Hepatocyte (in vitro differentiated cells): ENCODE measurements at regions not wholly inside any gene's neighbourhood (a gene's known extent, or its start where the extent isn't known, plus 50 kb on each side); places are given as distances from the start of the nearest gene placed in this dataset.

Experiments used
- DNase-seq: peaks from one replicate; pipeline ENCODE4 v3.0.0-alpha.2; 2016; ENCODE audit warnings: low spot score
- H2AFZ ChIP-seq: fragments of 200-600 bp; sonication (generic); 2 replicates; pipeline ENCODE4 v1.6.0; 2016; ENCODE audit warnings: antibody characterized with exemption, mild to moderate bottlenecking
- H3K27ac ChIP-seq: fragments of 200-600 bp; sonication (generic); 2 replicates; pipeline ENCODE4 v1.5.1; 2016; ENCODE audit warnings: mild to moderate bottlenecking
- H3K27me3 ChIP-seq: fragments of 200-600 bp; sonication (generic); 2 replicates; pipeline ENCODE4 v1.6.1; 2016
- H3K36me3 ChIP-seq: fragments of 200-600 bp; sonication (generic); replicated peaks from 2 replicates; pipeline ENCODE4 v1.5.1; 2016; ENCODE audit warnings: low read depth; ENCODE audit not compliant: insufficient read depth
- H3K4me1 ChIP-seq: fragments of 200-600 bp; sonication (generic); 2 replicates; pipeline ENCODE4 v1.5.1; 2016; ENCODE audit warnings: mild to moderate bottlenecking, moderate library complexity; ENCODE audit not compliant: insufficient read depth
- H3K4me2 ChIP-seq: fragments of 200-600 bp; sonication (generic); 2 replicates; pipeline ENCODE4 v1.6.0; 2016
- H3K4me3 ChIP-seq: fragments of 200-600 bp; sonication (generic); 2 replicates; pipeline ENCODE4 v1.5.1; 2016; ENCODE audit warnings: mild to moderate bottlenecking
- H3K79me2 ChIP-seq: fragments of 200-600 bp; sonication (generic); 2 replicates; pipeline ENCODE4 v1.6.0; 2017; ENCODE audit warnings: mild to moderate bottlenecking
- H3K9me2 ChIP-seq: fragments of 200-600 bp; sonication (generic); replicated peaks from 2 replicates; pipeline ENCODE4 v1.6.0; 2017; ENCODE audit warnings: mild to moderate bottlenecking; ENCODE audit not compliant: insufficient read depth
- H3K9me3 ChIP-seq: fragments of 200-600 bp; sonication (generic); 2 replicates; pipeline ENCODE4 v1.5.1; 2016; ENCODE audit warnings: low read depth, mild to moderate bottlenecking
- H4K20me1 ChIP-seq: fragments of 200-600 bp; sonication (generic); 2 replicates; pipeline ENCODE4 v1.6.0; 2016; ENCODE audit warnings: mild to moderate bottlenecking; ENCODE audit not compliant: insufficient read depth, poor library complexity, severe bottlenecking
- CTCF ChIP-seq: fragments of 200-600 bp; sonication (generic); IDR thresholded peaks from 2 replicates; pipeline ENCODE4 v1.5.1; 2016; ENCODE audit warnings: antibody characterized with exemption, mild to moderate bottlenecking; ENCODE audit not compliant: poor library complexity
- EZH2 ChIP-seq: fragments of 200-600 bp; sonication (generic); IDR thresholded peaks from 2 replicates; pipeline ENCODE4 v1.6.1; 2016; ENCODE audit warnings: antibody characterized with exemption, mild to moderate bottlenecking, borderline replicate concordance
- EZH2phosphoT487 ChIP-seq: fragments of 200-600 bp; sonication (generic); IDR thresholded peaks from one replicate; pipeline ENCODE4 v1.6.1; 2018; ENCODE audit warnings: antibody characterized with exemption, mild to moderate bottlenecking, low read depth, moderate library complexity; ENCODE audit not compliant: unreplicated experiment, severe bottlenecking
- WGBS: methylation state at CpG from one replicate; pipeline ENCODE4 v1.1.6; 2016; ENCODE audit warnings: low lambda C conversion rate; ENCODE audit errors: missing lambda C conversion rate; 5-methylcytosine and 5-hydroxymethylcytosine counted together

- 90% methylated on average over 4 of the region's 4 CpGs for WGBS
- H3K4me3 ChIP-seq = no peak overlapping the region
- no peaks in the 10 kb centered on the region for H4K20me1 ChIP-seq
- no peaks in the 10 kb centered on the region for H3K9me2 ChIP-seq
- H3K79me2 ChIP-seq = no peaks in the 10 kb centered on the region
- TF ChIP-seq EZH2phosphoT487 (no peak), EZH2 (no peak), CTCF (no peak)
- H3K27me3 ChIP-seq = no peaks in the 10 kb centered on the region
- H2AFZ ChIP-seq = no peak overlapping the region
- no peaks in the 10 kb centered on the region for H3K36me3 ChIP-seq
- no peaks in the 10 kb centered on the region for H3K9me3 ChIP-seq
- no peak overlapping the region for H3K27ac ChIP-seq
- no peak for DNase-seq
- no peaks in the 10 kb centered on the region for H3K4me1 ChIP-seq
- H3K4me2 ChIP-seq = no peak overlapping the region
These were observed 249.5 kb upstream of the IGF1R start for GRCh38 chr15:98398886-98399285.

- H3K27ac ChIP-seq = no peak overlapping the region
- no peaks in the 10 kb centered on the region for H3K36me3 ChIP-seq
- H4K20me1 ChIP-seq = no peaks in the 10 kb centered on the region
- H3K4me3 ChIP-seq = no peak overlapping the region
- H2AFZ ChIP-seq = no peak overlapping the region
- no peak overlapping the region for H3K4me2 ChIP-seq
- H3K27me3 ChIP-seq = no peaks in the 10 kb centered on the region
- no peaks in the 10 kb centered on the region for H3K9me2 ChIP-seq
- no peaks in the 10 kb centered on the region for H3K79me2 ChIP-seq
- DNase-seq = no peak
- no peaks in the 10 kb centered on the region for H3K9me3 ChIP-seq
- H3K4me1 ChIP-seq = no peaks in the 10 kb centered on the region
- TF ChIP-seq CTCF = no peak
- no peak for TF ChIP-seq EZH2
- no peak for TF ChIP-seq EZH2phosphoT487
- 88% methylated on average over 2 of the region's 2 CpGs for WGBS
These were observed 248.2 kb upstream of the IGF1R start for GRCh38 chr15:98400120-98400519.

- Histone ChIP-seq H3K4me3 (no peak overlapping the region), H3K27me3 (no peaks in the 10 kb centered on the region), H3K9me3 (no peaks in the 10 kb centered on the region), H2AFZ (no peak overlapping the region), H3K36me3 (no peaks in the 10 kb centered on the region), H3K4me2 (no peak overlapping the region), H3K9me2 (no peaks in the 10 kb centered on the region), H3K79me2 (no peaks in the 10 kb centered on the region), H3K4me1 (no peaks in the 10 kb centered on the region), H3K27ac (no peak overlapping the region), H4K20me1 (no peaks in the 10 kb centered on the region)
- DNase-seq = no peak
- TF ChIP-seq CTCF (no peak), EZH2 (no peak), EZH2phosphoT487 (no peak)
- 46% methylated on average over 3 of the region's 3 CpGs for WGBS
These were observed 247.3 kb upstream of the IGF1R start for GRCh38 chr15:98401029-98401428.

- Histone ChIP-seq H3K9me3 (no peaks in the 10 kb centered on the region), H3K4me1 (no peaks in the 10 kb centered on the region), H3K9me2 (no peaks in the 10 kb centered on the region), H3K36me3 (no peaks in the 10 kb centered on the region), H3K27ac (no peak overlapping the region), H3K27me3 (no peaks in the 10 kb centered on the region), H3K4me2 (no peak overlapping the region), H3K4me3 (no peak overlapping the region), H3K79me2 (no peaks in the 10 kb centered on the region), H4K20me1 (no peaks in the 10 kb centered on the region), H2AFZ (no peak overlapping the region)
- WGBS = 80% methylated on average over 3 of the region's 3 CpGs
- TF ChIP-seq EZH2phosphoT487 (no peak), EZH2 (no peak), CTCF (no peak)
- DNase-seq = no peak
These were observed 245.9 kb upstream of the IGF1R start for GRCh38 chr15:98402486-98402885.
